ENCODE measurements at regions not wholly inside any gene's neighbourhood (a gene's known extent, or its start where the extent isn't known, plus 50 kb on each side); places are given as distances from the start of the nearest gene placed in this dataset.

DNA sequence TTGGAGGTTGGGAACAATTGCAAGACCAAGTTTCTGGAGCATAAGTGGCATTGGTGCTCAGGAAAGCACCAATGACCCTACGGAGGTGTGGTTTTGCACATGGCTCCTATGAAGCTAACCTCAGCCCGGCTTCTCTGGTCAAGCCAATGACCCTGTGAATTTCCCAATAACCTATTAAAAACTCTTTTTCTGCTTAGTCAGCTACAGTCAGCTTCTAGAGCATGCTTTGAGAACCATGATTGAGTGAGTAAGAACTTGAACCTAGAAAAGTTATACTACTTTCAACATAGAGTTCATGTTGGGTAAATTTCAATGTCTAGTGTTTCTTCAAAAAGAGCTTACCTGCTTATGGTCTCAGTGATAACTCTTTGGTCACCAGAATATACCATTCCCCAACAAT, 163.2 kb downstream of the RSL24D1 start:
- DNase-seq (ENCODE audit: extremely low read depth in 1 of 11, low read depth in 9 of 11, low spot score in 4 of 11) = no peak

DNA sequence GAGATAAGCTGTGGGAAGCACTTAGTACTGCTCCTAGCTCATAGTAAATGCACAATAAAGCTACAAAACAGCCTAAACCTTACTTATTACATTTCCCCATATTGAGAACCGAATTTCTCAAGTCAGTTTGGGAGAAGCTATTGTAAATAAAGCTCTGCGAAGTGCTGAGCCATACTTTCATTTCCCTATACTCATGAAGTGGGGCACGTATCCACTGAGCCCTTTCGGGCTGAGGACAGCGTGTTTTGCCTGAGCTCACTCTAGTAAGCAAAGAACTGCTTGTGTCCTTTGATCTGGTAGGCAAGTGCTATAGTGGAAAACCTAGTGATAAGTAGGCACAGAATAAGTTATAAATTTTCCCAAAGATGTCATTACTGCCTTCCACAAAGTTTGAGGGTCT, 165.0 kb downstream of the RSL24D1 start:
- DNase-seq (ENCODE audit: extremely low read depth in 1 of 11, low read depth in 9 of 11, low spot score in 4 of 11) = no peak

DNA sequence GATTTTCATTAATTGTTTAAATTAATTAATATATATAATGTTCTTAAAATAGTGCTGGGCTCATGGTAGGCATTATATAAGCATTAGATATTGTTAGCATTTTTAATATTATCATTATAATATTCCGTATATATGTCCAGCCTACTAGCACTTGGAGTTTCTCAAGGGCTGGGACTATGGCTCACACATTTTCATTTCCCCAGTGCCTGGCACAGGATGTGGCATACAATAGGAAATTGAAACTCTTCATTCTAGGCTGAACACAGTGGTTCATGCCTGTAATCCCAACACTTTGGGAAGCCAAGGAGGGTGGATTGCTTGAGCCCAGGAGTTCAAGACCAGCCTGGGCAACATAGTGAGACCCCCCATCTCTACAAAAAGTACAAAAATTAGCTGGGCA, 170.4 kb downstream of the RSL24D1 start:
- DNase-seq (ENCODE audit: extremely low read depth in 1 of 11, low read depth in 9 of 11, low spot score in 4 of 11) = no peak

DNA sequence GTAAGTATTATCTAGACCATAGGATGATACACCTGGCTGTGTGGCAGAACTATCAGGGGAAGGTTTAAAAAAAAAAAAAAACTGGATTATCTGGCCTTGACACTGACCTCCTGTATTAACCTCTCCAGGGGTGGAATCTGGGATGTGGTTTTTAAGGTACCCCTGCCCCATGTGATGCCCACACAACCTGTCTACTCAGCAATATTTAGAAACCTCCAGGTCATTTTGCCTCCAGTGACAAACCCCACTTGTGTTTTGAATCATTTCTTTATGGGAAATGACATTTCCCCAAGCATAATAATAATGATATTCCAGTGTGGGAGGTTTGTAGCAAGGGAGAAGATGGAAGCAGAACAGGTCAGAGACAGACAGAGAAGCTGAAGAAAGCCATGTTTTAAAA, 179.1 kb downstream of the RSL24D1 start:
- DNase-seq (ENCODE audit: extremely low read depth in 1 of 11, low read depth in 9 of 11, low spot score in 4 of 11) = no peak

DNA sequence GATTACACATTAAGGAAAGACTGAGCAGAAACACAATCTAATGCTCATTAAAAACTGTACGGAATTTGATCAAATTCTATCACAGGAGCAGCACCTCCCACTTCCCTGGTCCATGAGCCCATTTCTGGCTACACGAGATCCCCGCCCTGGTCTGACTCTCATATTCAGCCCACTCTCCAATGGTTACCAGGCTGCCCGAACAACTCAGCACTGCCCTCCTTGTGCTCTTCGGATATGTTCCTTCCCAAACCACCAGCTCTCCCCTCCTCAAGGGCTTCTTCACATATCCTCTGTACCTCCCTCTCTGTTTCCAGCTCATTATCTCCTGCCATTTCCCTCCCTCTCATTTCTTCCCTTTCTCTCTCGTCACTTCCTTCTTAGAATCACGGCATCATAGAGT, 180.5 kb downstream of the RSL24D1 start:
- no peak for DNase-seq (ENCODE audit: extremely low read depth in 1 of 11, low read depth in 9 of 11, low spot score in 4 of 11)

DNA sequence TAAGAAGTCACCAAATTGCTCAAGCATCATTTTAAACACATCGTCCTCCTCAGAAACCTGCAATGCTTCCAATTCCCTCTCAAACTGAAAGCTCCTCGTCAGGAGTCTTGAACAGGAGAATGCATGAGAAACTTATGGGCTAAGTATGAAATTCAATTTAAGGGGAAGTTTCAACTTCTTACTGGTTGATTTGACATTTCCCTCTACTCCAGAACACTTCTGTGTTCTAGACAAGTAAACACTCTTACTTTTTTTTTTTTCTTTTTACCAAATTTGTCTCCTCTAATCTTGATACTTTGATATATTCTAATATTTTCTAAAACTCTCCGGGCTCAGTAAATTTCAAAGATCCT, 181.7 kb downstream of the RSL24D1 start:
- DNase-seq (ENCODE audit: extremely low read depth in 1 of 11, low read depth in 9 of 11, low spot score in 4 of 11) = no peak

DNA sequence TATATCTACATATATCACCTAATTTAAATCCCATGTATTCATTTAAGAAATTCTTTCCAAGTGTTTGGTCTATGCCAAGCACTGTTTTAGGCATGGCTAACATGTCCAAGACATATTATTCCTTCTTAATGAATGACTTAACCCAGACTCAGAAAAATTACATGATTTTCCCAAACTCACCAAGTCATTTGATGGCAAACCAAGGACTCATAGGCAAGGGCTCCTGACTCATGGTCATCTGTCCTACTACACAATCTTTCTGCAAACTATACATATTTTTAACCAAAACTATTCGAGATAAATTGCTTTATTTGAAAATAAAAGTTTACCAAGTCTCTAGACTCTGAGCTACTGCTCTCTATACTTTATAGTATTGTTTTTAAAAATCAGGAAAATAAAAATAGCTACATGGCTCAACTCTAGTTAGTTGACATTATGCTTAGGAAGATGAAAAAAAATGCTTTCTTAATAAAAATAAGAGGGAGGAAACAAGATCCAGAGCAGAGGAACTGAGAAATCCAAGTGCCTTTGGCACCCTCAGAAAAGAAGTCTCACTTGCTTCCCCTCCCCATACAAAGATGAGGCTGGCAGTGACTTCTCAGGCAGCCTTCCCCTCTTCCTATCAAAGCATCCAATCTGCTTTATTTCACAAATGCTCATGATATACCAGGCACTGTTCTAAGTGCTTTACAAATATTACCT, 182.2 kb downstream of the RSL24D1 start:
- no peak for DNase-seq (ENCODE audit: extremely low read depth in 1 of 11, low read depth in 9 of 11, low spot score in 4 of 11)

DNA sequence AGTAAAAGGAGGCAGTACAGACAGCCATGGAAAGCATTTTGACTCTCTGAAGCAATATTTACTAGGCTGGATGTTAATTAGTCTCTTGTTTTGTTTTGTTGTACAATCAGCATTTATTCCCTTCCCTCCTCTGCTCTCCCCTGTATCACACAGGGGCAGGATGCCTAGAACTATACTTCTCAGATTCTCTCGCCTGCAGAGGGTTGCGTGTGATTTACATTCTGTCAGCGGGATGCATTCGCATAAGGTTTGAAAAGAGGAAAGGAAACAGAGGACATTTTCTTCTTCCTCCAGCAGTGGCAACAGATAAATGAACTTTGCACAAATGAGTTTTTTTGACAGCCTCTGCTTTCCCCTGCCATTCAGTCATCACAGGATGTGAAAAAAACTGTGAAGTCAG, 188.3 kb downstream of the RSL24D1 start:
- no peak for DNase-seq (ENCODE audit: extremely low read depth in 1 of 11, low read depth in 9 of 11, low spot score in 4 of 11)

DNA sequence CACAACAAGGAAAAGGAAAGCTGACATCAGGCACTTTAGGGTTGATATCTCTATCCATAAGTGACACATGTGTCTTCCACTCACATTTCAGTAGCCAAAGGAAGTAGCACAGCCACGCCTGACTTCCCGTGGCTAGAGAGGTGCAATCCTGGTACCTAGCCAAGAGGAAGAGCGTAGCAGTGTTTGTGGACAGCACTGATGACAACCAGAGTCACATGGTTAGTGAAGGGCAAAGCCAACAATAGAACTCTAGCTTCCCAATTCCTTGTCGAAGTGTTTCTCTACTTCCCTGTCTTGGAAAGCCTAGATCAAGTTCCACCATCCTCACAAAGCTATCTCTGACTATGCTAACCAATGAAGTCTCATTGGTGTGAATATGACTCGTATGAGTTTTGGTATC, 189.2 kb downstream of the RSL24D1 start:
- DNase-seq (ENCODE audit: extremely low read depth in 1 of 11, low read depth in 9 of 11, low spot score in 4 of 11) = no peak

DNA sequence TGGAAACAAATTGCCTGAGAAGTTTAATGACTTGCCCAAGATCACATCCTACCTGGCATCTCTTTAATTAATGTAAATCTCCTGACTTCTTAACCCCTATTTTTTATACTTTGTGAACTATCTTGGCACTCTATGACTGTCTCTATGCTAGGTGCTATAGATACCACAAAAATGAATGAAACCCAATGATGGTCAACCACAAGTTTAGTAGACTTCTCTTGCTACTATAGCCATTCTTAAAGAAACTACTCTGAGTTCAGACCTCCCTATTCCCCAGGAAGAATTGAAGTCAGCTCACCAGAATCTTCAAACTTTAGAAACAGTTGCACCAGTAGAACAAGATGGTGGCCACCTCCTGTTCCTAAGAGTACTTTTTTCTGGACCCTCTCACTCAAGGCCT, 191.1 kb downstream of the RSL24D1 start:
- DNase-seq (ENCODE audit: extremely low read depth in 1 of 11, low read depth in 9 of 11, low spot score in 4 of 11) = no peak

DNA sequence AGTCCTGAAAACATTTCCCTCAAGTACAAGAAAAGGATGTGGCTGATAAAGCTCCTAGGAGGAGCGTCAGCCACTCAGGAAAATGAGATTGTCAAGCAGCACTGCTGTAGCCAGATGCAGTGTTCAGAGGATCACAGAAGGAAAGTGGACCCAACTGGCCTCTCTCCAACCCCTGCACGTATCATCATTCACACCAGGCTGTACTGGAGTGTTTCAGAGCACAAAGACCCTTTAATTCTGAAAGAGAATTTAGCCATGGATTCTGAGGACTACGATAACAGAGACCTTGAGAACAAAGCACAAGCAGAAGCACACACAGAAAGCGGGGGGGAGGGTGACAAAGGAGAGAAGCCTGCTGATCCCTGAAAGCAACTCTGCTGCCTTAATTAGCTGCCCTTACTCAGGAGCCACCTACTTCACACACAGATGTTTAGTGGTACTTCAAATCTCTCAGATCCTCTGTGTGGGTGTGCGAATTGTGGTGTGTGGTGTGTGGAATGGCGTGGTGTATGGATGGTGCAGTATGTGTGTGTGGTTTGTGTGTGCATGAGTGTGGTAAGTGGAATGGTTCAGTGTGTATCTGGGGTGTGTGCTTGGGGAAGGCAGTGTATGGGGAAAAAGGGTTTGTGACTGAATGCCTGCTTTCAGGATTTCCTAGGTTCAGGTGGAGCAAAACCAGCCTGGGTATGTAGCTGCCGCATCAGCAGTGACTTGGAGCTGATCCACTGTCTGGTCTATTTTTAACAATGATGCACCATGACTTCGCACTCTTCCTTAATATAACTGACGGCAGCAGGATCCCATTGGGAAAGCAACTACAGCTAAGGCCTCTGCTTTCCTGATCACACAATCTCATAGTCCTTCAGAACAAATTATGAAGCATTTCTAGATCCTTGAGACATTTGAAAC, 192.5 kb downstream of the RSL24D1 start:
- no peak for DNase-seq (ENCODE audit: extremely low read depth in 1 of 11, low read depth in 9 of 11, low spot score in 4 of 11)

DNA sequence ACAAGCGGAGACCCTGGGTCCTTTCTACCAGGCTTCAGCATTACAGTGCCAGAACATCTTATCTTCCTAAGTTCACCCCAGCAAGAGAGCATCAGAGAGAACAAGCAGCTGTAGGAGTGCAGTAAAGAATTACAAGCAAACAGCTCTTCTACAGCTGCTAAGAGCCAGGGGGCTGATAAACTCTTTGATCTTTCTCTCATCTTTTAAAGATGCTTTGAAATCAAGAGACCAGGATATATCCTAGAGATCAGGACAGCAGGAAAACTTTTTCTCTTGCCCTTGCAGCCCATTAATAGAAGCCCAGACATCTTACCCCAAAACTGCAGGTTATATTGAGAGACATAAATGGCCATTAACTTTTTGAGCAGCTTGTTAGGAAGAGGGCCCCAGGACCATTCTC, 198.1 kb downstream of the RSL24D1 start:
- DNase-seq (ENCODE audit: extremely low read depth in 1 of 11, low read depth in 9 of 11, low spot score in 4 of 11) = no peak

DNA sequence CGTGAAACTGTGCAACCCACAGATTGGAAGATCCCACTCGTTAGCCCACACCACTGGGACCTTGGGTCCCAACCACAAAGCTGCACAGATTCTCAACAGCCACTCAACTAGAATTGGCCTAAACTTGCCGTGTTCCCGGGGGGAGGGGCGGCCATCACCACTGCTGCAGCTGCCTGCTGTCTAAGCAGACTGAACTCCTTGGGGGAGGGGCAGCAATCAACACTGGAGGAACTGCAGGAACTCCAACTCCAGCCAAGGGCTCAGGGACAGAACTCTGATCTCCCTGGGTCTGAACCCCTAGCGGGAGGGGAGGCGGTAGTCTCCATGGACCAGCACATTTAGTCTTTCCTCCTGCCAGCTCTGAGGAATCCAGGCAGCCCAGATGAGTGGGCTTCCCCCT, 205.9 kb downstream of the RSL24D1 start:
- DNase-seq (ENCODE audit: extremely low read depth in 1 of 11, low read depth in 9 of 11, low spot score in 4 of 11) = no peak

DNA sequence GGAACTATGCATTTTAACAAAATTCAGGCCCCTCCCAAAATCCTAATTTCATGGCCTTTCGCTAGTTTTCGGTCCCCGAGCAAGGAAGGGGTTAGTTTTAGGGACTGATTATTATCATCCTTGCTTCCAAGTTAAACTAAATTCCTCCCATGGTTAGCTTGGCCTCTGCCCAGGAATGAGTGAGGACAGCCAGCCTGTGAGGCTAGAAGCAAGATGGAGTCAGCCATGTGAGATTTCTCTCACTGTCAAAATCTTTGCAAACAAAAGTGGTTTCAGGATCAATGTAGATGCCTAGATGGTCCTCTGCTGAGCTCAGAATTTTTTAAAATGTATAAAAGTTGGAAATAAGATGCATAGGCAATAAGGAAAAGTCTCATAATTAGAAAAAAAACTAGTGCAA, 208.9 kb downstream of the RSL24D1 start:
- peak in 1 of 11 donors; percentile 35 for DNase-seq (ENCODE audit: extremely low read depth in 1 of 11, low read depth in 9 of 11, low spot score in 4 of 11)

DNA sequence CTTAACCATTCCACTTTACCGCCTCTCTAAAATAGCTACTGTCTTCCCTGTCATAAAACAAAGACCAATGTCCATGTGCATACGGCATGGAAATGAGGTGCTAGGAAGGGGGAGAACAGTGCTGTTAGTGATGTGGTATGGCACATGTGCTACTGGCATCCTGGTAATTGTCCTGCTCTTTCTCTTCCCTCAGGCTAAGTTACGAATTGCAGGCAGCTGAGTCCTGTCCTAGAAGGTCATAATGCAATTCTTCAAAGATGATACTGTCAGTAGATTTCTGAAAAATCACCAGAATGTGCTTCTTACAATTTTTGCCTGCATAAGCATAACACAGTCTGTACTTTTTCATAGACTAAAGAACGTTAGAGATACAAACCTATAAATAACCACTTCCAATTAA, 216.8 kb downstream of the RSL24D1 start:
- DNase-seq (ENCODE audit: extremely low read depth in 1 of 11, low read depth in 9 of 11, low spot score in 4 of 11) = no peak

DNA sequence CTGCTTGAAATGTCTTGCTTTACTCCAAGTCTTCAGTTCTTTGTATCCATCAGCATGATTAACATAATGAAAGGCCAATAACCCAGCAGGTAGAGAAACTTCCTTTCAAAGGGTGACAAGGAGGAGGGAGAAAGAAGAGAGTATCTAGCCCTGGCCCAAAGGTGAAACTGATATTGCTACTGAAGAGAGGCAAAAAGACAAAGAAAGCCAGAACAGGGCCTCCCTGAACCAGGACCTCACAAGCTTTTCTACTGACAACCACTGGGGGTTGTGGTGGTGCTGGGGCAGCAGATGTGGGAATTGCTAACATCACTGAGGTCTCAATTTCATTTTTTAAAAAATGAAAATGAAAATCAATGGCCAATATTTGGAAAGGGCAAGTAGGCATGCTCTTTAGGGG, 234.1 kb downstream of the RSL24D1 start:
- no peak for DNase-seq (ENCODE audit: extremely low read depth in 1 of 11, low read depth in 9 of 11, low spot score in 4 of 11)

DNA sequence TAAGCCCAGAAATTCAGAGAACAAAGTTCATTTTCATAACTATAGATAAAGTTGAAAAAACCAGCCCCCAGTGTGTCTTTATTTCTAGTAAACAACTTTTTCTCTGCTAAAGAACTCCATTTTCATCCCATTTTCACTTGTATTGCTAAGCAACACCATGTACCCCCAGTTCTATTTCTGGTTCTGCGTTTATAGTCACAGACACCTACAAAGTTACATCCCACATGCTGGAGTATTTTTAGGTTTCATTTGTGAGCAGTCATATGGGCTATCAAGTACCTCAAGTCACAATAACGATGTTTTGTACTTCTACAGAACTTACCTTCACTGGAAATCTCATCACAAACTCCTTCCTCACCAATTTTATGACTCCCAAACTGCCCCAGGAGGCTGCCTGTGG, 236.5 kb downstream of the RSL24D1 start:
- no peak for DNase-seq (ENCODE audit: extremely low read depth in 1 of 11, low read depth in 9 of 11, low spot score in 4 of 11)

DNA sequence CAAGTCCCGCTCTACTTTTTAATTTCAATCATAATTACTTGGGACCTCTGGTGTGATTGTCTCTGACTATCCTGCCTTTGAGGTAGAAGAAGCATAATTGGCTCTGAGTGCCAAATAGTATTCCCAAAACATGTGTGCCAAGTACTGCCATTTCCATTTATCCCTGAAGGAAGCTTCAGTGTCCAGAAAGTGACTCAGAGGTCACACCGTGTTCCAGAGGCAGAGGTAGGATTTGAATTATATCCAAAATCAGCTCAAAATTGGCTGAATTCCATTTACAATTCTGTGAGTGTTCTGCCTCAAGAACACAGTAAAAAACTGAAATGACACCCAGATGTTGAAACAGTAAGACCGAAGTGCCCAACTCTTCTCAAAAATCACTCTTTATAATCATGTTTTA, 255.3 kb downstream of the RSL24D1 start:
- no peak for DNase-seq (ENCODE audit: extremely low read depth in 1 of 11, low read depth in 9 of 11, low spot score in 4 of 11)

DNA sequence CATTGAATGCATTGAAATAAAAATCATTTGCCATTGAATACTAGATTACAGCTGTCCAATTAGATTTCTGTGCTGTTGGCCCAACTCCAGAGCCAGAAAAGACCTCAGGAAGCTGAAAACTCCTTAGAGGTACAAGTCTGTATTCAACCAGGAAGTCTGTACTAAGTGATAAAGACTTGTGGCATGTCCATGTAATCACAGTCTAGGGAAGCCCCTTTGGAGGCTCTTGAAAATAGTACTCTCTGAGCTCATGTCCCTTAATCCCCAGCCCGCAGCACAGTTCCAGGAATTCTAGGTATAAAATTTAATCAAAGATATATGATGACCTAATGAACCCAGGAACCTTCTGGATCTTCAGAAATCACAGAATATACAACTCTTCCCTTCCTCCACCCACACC, 279.4 kb downstream of the RSL24D1 start:
- DNase-seq (ENCODE audit: extremely low read depth in 1 of 11, low read depth in 9 of 11, low spot score in 4 of 11) = no peak

DNA sequence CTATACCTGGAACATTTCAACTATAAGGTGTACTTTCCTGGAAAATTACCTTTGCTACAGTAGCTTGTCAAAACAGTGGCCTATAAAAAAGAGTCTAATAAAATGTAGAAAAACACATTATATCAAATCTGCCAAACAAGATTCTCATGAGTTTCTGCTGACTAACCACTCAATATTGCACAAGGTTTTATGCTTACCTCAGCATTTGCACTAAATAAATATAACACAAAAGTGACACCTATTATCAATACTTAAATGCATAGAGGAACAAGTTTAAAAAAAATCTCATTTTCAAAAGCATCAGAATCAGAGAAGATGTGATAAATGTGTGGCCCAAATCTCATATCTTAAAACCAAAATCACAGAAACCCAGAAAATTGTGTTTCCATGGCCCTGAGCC, 281.4 kb downstream of the RSL24D1 start:
- DNase-seq (ENCODE audit: extremely low read depth in 1 of 11, low read depth in 9 of 11, low spot score in 4 of 11) = no peak

DNA sequence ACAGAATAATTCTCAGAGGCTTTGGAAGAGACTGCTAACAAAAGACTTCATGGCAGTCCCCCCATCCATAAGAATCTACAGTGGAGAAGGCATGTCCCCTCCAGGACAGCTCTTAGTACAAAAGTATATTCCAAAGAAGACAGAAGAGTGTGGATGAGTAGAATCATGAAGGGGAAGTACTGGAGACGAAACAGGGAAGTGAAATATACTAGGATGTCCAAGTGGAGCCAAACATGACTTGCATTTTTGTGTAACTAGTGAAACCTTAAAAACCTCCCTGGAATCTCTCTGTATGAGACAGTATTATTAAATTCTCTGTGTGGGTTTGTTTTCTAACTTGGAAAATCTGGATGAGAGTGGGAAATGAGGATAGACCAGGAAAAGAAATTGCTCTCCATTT, 312.4 kb downstream of the RSL24D1 start:
- no peak for DNase-seq (ENCODE audit: extremely low read depth in 1 of 11, low read depth in 9 of 11, low spot score in 4 of 11)
